ENCODE measurements at regions not wholly inside any gene's neighbourhood (a gene's known extent, or its start where the extent isn't known, plus 50 kb on each side); places are given as distances from the start of the nearest gene placed in this dataset.
A peak's percentile ranks its signal among the peaks of the same experiment; 100 is the strongest.

DNA sequence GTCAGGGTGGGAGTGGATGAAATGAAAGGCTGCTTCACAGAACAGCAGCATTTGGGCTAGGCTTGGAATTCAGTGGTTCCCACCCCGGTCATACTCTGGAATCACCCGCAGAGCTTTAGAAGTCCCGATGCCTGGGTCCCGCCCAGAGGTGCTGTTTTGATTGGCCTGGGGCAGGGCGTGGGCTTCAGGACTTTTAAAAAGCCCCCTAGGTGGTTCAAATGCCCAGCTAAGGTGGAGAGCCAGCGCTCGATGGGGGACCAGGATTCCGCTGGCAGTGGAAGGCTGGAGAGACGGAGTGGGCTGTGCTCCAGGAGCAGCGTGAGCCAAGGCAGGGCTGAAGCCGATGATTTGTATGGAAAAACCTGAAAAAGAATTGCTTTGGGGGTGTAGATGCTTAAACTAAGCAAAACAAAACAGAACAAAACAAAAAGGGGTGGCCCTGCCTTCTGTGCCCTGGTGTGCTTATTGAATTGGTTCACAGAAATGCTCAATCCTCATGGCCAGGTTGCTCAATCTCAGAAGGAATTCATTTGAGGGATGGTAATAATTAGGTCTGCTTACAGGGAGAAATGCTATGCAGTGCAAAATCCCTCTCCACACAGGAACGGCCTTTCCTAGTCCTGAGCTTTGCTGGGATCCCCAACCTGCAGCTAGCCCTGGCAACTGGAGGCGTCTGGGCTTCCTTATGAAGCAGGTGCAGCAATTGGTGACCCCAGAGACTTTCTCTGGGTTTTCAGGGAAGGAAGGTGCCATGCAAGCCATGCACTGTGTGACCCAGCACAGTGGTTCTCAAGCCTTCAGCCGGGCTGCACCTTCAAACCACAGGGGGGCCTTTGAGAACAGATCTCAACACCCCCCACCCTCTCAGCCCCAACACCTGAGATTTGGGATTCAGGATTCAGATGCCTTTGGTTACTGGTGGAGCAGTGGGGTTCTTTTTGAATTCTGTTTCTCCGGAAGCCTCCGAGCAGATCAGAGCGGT, 174.0 kb upstream of the ZNF618 start:
- Mint-ChIP-seq H3K4me3 (ENCODE audit: unreplicated experiment) (no peak overlapping the region), H3K27me3 (ENCODE audit: unreplicated experiment) (peaks cover 39% of the 10 kb centered on the region), H3K9me3 (ENCODE audit: unreplicated experiment) (no peaks in the 10 kb centered on the region), H3K27ac (ENCODE audit: unreplicated experiment) (no peak overlapping the region), H3K36me3 (ENCODE audit: unreplicated experiment) (no peaks in the 10 kb centered on the region), H3K4me1 (ENCODE audit: unreplicated experiment) (peaks cover 1% of the 10 kb centered on the region)
- no peak for DNase-seq (ENCODE audit: extremely low spot score, unreplicated experiment)
- TF ChIP-seq, protein P1, sequence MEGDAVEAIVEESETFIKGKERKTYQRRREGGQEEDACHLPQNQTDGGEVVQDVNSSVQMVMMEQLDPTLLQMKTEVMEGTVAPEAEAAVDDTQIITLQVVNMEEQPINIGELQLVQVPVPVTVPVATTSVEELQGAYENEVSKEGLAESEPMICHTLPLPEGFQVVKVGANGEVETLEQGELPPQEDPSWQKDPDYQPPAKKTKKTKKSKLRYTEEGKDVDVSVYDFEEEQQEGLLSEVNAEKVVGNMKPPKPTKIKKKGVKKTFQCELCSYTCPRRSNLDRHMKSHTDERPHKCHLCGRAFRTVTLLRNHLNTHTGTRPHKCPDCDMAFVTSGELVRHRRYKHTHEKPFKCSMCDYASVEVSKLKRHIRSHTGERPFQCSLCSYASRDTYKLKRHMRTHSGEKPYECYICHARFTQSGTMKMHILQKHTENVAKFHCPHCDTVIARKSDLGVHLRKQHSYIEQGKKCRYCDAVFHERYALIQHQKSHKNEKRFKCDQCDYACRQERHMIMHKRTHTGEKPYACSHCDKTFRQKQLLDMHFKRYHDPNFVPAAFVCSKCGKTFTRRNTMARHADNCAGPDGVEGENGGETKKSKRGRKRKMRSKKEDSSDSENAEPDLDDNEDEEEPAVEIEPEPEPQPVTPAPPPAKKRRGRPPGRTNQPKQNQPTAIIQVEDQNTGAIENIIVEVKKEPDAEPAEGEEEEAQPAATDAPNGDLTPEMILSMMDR (IDR thresholded peaks at IDR 0.05) = no peak

DNA sequence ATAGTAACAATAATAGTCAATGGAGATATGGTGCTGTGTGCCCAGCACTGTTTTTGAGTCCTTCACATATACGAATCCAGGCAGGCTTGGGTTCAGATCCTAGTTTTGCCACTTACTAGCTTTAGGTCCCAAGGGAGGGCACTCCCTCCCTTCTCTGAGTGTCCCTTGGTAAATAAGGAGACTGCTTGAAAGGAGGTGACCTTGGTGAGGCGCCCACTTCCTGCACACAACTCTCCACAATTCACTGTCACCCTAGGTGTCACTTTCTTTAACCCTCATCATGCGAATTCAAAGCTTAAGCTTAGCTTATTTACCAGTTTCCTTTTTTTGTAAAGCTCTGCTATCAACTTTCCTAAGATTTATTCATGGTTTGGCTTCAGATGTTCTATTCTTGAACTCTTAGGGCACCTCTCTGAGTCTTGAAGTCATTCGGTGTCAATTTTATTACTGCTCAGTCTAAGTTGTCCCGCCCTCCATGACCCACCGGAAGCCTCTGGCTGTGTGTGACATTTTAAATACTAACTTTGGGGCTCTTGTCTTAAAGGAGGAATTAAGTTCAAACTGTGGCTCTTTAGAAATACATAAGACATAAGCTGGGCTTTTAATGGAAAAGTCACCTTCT, 170.7 kb upstream of the ZNF618 start:
- peaks cover 50% of the 10 kb centered on the region for H3K27me3 Mint-ChIP-seq (ENCODE audit: unreplicated experiment)
- peaks cover 1% of the 10 kb centered on the region for H3K4me1 Mint-ChIP-seq (ENCODE audit: unreplicated experiment)
- H3K4me3 Mint-ChIP-seq (ENCODE audit: unreplicated experiment) = no peak overlapping the region
- peak; percentile 49 for DNase-seq (ENCODE audit: extremely low spot score, unreplicated experiment)
- H3K36me3 Mint-ChIP-seq (ENCODE audit: unreplicated experiment) = no peaks in the 10 kb centered on the region
- peaks cover 4% of the 10 kb centered on the region for H3K9me3 Mint-ChIP-seq (ENCODE audit: unreplicated experiment)
- TF ChIP-seq, protein P1 (IDR thresholded peaks at IDR 0.05) = no peak
- no peak overlapping the region for H3K27ac Mint-ChIP-seq (ENCODE audit: unreplicated experiment)

- TF ChIP-seq, protein P1 (IDR thresholded peaks at IDR 0.05) = no peak
- H3K4me1 Mint-ChIP-seq (ENCODE audit: unreplicated experiment) = peaks cover 1% of the 10 kb centered on the region
- H3K27ac Mint-ChIP-seq (ENCODE audit: unreplicated experiment) = no peak overlapping the region
- peak; percentile 48 for DNase-seq (ENCODE audit: extremely low spot score, unreplicated experiment)
- H3K36me3 Mint-ChIP-seq (ENCODE audit: unreplicated experiment) = no peaks in the 10 kb centered on the region
- H3K4me3 Mint-ChIP-seq (ENCODE audit: unreplicated experiment) = no peak overlapping the region
- peaks cover 56% of the 10 kb centered on the region for H3K27me3 Mint-ChIP-seq (ENCODE audit: unreplicated experiment)
- peaks cover 4% of the 10 kb centered on the region for H3K9me3 Mint-ChIP-seq (ENCODE audit: unreplicated experiment)
Measured at GRCh38 chr9:113705928-113706519, 170.1 kb upstream of the ZNF618 start.

DNA sequence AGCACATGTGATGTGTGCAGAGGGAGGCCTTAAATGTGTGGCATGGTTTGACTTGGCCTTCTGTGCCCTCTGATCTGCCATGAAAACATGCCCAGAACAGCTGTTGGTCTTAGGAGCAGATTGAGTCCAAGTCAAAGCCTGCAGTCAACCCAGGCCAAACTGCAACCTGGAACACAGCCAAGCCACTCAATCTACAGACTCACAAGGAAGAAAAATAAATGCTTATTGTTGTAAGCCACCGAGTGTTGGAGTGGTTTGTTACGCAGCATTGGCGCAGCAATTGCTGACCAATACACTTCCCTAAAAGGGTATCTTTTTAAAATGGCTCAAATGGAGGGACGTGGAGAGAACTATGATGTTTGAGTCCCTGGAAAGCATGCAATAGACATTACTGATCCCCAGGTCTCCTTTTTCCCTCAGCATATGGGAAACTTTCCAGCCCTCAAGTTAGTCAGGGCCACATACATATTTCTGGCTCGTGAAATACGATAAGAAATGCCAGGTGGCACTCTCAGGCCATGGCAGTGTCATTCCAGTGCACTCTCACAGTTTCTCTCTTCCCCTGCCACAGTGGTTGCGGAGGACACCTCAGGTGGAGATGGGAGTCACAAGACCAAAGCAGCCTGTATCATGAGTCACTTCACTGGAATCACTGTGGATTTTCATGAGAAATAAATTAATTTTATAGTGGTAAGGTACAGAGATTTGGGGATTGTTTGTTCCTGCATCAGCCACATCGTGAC, 168.0 kb upstream of the ZNF618 start:
- H3K4me3 Mint-ChIP-seq (ENCODE audit: unreplicated experiment) = no peak overlapping the region
- peaks cover 52% of the 10 kb centered on the region for H3K27me3 Mint-ChIP-seq (ENCODE audit: unreplicated experiment)
- TF ChIP-seq, protein P1 (IDR thresholded peaks at IDR 0.05) = no peak
- DNase-seq (ENCODE audit: extremely low spot score, unreplicated experiment) = peak; percentile 40
- peaks cover 4% of the 10 kb centered on the region for H3K9me3 Mint-ChIP-seq (ENCODE audit: unreplicated experiment)
- no peak overlapping the region for H3K27ac Mint-ChIP-seq (ENCODE audit: unreplicated experiment)
- H3K4me1 Mint-ChIP-seq (ENCODE audit: unreplicated experiment) = peaks cover 5% of the 10 kb centered on the region
- no peaks in the 10 kb centered on the region for H3K36me3 Mint-ChIP-seq (ENCODE audit: unreplicated experiment)
